A172 (cell line): ENCODE measurements at regions not wholly inside any gene's neighbourhood (a gene's known extent, or its start where the extent isn't known, plus 50 kb on each side); places are given as distances from the start of the nearest gene placed in this dataset.
A peak's percentile ranks its signal among the peaks of the same experiment; 100 is the strongest.

Experiments
- DNase-seq: peaks from one replicate; pipeline ENCODE4 v3.0.0-alpha.2; 2015; ENCODE audit warnings: low spot score

GRCh38 chr9:85260275-85260845 is 481.4 kb downstream of the AGTPBP1 start:
- DNase-seq, result no peak

- DNase-seq, result peak; percentile 10
Measured at GRCh38 chr9:85258823-85259370, 482.9 kb downstream of the AGTPBP1 start.

GRCh38 chr9:85258236-85258635 is 483.5 kb downstream of the AGTPBP1 start:
- DNase-seq, result no peak

- DNase-seq, result no peak
Measured at GRCh38 chr9:85249313-85249621, 492.5 kb downstream of the AGTPBP1 start.

GRCh38 chr9:85248514-85249312 is 493.0 kb downstream of the AGTPBP1 start:
- no peak for DNase-seq

- DNase-seq, result no peak
Measured at GRCh38 chr9:85246541-85246940, 495.2 kb downstream of the AGTPBP1 start.

- DNase-seq, result no peak
Measured at GRCh38 chr9:85244856-85245255, 496.9 kb downstream of the AGTPBP1 start.

GRCh38 chr9:85243977-85244376 is 497.8 kb downstream of the AGTPBP1 start:
- no peak for DNase-seq

- no peak for DNase-seq
Measured at GRCh38 chr9:85237478-85237877, 504.3 kb downstream of the AGTPBP1 start.

GRCh38 chr9:85230081-85230480 is 511.7 kb downstream of the AGTPBP1 start:
- DNase-seq, result no peak

- no peak for DNase-seq
Measured at GRCh38 chr9:85228111-85228855, 513.5 kb downstream of the AGTPBP1 start.

- DNase-seq, result no peak
Measured at GRCh38 chr9:85225180-85225579, 516.6 kb downstream of the AGTPBP1 start.

GRCh38 chr9:85224729-85225128 is 517.0 kb downstream of the AGTPBP1 start:
- DNase-seq, result peak; percentile 12

GRCh38 chr9:85224301-85224700 is 517.5 kb downstream of the AGTPBP1 start:
- DNase-seq, result no peak

GRCh38 chr9:85223506-85224125 is 518.1 kb downstream of the AGTPBP1 start:
- no peak for DNase-seq

- DNase-seq, result no peak
Measured at GRCh38 chr9:85216601-85217000, 525.2 kb downstream of the AGTPBP1 start.

- DNase-seq, result no peak
Measured at GRCh38 chr9:85215961-85216360, 525.8 kb downstream of the AGTPBP1 start.

- no peak for DNase-seq
Measured at GRCh38 chr9:85215416-85215815, 526.3 kb downstream of the AGTPBP1 start.

- DNase-seq, result no peak
Measured at GRCh38 chr9:85213650-85214607, 527.8 kb downstream of the AGTPBP1 start.

GRCh38 chr9:85212887-85213286 is 528.9 kb downstream of the AGTPBP1 start:
- peak; percentile 13 for DNase-seq

- DNase-seq, result no peak
Measured at GRCh38 chr9:85212209-85212608, 529.5 kb downstream of the AGTPBP1 start.
